Muscle layer of colon (tissue), 2 donors: ENCODE measurements at regions not wholly inside any gene's neighbourhood (a gene's known extent, or its start where the extent isn't known, plus 50 kb on each side); places are given as distances from the start of the nearest gene placed in this dataset.

Experiments used
- H3K27ac ChIP-seq: one replicate; pipeline ENCODE4 v1.7.0; 2013; ENCODE audit warnings: low read depth, mild to moderate bottlenecking, low read length, moderate library complexity
- H3K27me3 ChIP-seq, 2 donors: one replicate each; pipeline ENCODE4 v1.7.0; 2013; ENCODE audit warnings: low read length in 2 of 2, mild to moderate bottlenecking in 2 of 2; ENCODE audit not compliant: insufficient read depth in 2 of 2, control insufficient read depth in 1 of 2
- H3K36me3 ChIP-seq: one replicate; pipeline ENCODE4 v1.7.0; 2013; ENCODE audit warnings: mild to moderate bottlenecking, low read length; ENCODE audit not compliant: insufficient read depth
- H3K4me1 ChIP-seq: one replicate; pipeline ENCODE4 v1.7.0; 2013; ENCODE audit warnings: mild to moderate bottlenecking, low read length; ENCODE audit not compliant: insufficient read depth
- H3K4me3 ChIP-seq, 2 donors: one replicate each; pipeline ENCODE4 v1.7.0; 2013; ENCODE audit warnings: low read length in 2 of 2, low read depth in 1 of 2, mild to moderate bottlenecking in 1 of 2, moderate library complexity in 1 of 2
- H3K9ac ChIP-seq: one replicate; pipeline ENCODE4 v1.7.0; 2013; ENCODE audit warnings: low read length
- H3K9me3 ChIP-seq: one replicate; pipeline ENCODE4 v1.7.0; 2013; ENCODE audit warnings: mild to moderate bottlenecking, low read length
- donor health status: abdominal sarcoma.
- donor health status: Adenocarcinoma of cecum.

DNA sequence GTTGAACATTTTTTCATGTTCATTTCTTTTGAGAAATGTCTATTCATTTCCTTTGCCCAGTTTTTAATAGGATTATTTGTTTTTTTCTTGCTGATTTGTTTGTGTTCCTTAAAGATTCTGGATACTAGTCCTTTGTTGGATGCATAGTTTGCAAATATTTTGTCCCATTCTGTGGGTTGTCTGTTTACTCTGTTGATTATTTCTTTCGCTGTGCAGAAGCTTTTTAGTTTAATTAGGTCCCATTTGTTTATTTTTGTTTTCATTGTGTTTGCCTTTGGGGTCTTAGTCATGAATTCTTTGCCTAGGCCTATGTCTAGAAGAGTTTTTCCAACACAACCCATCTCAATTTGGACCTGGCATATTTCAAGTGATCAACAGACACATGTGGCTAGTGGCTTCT, 116.1 kb upstream of the GALNT2 start:
- H3K36me3 ChIP-seq, result no peaks in the 10 kb centered on the region
- no peak overlapping the region for H3K27ac ChIP-seq
- H3K9ac ChIP-seq, result no peak overlapping the region
- H3K4me3 ChIP-seq, result no peak overlapping the region
- no peaks in the 10 kb centered on the region for H3K4me1 ChIP-seq
- no peaks in the 10 kb centered on the region for H3K9me3 ChIP-seq
- H3K27me3 ChIP-seq, result no peaks in the 10 kb centered on the region

DNA sequence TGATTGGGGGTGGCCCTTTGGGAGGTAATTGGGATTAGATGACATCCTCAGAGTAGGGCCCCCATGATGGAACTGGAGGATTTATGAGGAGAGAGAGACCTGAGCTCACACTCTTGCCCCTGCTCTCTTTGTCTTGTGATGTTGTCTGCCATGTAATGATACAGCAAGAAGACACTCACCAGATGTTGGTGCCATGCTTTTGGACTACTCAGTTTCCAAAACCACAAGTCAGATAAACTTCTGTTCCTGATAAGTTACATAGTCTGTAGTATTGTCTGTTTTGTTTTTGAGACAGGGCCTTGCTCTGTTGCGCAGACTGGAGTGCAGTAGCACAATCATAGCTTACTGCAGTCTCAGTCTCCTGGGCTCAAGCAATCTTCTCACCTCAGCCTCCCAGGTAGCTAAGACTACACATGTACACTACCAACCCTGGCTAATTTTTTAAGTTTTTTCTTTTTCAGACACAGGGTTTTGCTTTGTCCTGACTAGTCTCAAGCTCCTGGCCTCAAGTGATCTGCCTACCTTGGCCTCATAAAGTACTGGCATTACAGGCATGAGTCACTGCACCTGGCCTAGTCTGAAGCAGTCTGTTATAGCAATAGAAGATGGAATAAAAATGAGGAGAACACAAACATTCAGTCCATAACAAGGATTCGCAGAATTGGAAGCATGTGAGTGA, 115.0 kb upstream of the GALNT2 start:
- Histone ChIP-seq H3K9me3 (no peaks in the 10 kb centered on the region), H3K36me3 (no peaks in the 10 kb centered on the region), H3K9ac (no peak overlapping the region), H3K27me3 (no peaks in the 10 kb centered on the region), H3K27ac (no peak overlapping the region), H3K4me1 (no peaks in the 10 kb centered on the region), H3K4me3 (no peak overlapping the region)

DNA sequence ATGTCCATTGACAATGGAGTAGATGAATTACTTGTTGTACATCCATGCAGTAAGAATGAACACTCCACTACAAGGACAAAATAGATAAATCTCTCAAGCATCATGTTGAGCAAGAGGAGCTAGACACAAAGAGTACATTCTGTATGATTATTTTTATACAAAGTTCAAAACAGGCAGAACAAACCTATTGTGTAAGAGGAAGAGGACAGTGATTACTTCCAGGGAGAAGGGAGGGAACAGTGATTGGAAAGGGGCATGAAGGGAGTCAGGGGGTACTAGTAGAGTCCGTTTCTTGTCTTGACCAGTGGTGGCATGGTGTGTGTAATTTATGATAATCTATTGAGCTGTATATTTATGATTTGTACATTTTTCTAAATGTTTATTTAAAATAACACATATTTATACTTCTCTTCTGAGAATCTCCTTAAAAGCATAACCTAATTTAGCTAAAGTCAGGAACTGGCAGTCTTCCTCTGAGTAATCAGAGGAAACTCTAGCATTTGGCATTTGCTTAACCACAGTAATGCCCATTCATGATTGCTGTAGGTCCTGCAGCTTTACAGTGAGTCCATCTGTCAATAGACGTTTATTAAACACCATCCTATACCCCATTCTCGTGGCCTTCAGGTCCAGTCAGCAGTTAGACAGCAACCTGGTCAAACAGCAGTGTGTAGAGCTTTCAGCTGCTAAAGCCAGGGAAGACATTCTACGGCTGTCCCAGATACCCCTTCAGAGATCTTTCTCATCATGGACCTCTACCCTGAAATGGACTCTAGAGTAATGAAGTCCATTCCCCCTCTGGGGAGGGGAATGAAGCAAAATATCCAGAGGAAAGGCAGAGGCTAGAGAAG, 114.1 kb upstream of the GALNT2 start:
- H3K9me3 ChIP-seq, result no peaks in the 10 kb centered on the region
- H3K4me3 ChIP-seq, result no peak overlapping the region
- H3K27me3 ChIP-seq, result no peaks in the 10 kb centered on the region
- no peaks in the 10 kb centered on the region for H3K4me1 ChIP-seq
- H3K9ac ChIP-seq, result no peak overlapping the region
- H3K27ac ChIP-seq, result no peak overlapping the region
- no peaks in the 10 kb centered on the region for H3K36me3 ChIP-seq

DNA sequence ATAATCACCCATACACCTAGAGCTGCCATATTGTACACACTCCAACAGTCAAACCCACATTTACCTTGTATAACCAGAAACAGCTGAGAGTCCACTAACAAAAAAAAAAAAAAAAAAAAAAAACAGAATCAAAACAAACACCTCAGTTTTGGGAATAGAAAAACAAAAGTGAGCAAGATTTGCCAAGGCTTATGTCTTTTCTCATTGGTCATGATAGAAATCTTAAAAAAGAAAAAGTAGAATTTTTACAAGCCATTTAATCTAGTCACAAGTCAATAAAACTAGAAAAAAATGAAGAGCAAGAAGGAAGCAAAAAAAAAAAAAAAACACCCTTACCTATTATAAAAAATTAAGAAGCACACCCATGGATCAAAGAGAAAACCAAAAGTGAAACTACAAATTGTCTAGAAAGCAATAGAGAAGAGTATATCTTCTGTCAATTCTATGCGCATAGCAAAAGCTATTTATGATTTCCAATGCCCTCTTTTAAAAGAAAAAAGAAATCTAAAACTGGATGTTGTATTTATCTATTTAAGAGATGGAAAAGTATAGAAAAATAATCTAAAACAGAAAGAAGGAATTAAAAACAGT, 113.2 kb upstream of the GALNT2 start:
- Histone ChIP-seq H3K4me1 (no peaks in the 10 kb centered on the region), H3K9me3 (no peaks in the 10 kb centered on the region), H3K27ac (no peak overlapping the region), H3K36me3 (no peaks in the 10 kb centered on the region), H3K9ac (no peak overlapping the region), H3K27me3 (no peaks in the 10 kb centered on the region), H3K4me3 (no peak overlapping the region)

DNA sequence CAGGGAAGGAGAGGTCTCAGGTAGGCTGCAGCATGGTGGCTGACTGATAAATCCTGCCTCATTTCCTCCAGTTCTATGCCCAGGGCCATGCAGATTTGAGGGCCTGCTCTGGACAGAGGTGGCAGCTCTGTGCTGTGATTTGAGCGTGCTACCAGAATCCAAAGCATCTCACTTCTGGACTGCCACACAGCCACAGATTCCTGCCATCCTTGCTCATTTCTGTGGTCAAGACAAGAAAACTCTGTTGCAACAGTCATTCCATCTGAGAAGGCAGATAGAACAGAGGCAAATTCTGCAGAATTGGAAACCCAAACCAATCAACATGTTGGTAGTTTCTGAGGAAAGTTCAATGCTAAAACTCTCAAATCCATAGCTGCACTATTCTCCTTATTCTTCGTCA, 102.8 kb upstream of the GALNT2 start:
- H3K4me1 ChIP-seq, result no peaks in the 10 kb centered on the region
- no peak overlapping the region for H3K27ac ChIP-seq
- H3K4me3 ChIP-seq, result no peak overlapping the region
- H3K36me3 ChIP-seq, result no peaks in the 10 kb centered on the region
- H3K9me3 ChIP-seq, result no peaks in the 10 kb centered on the region
- no peaks in the 10 kb centered on the region for H3K27me3 ChIP-seq
- H3K9ac ChIP-seq, result no peak overlapping the region

DNA sequence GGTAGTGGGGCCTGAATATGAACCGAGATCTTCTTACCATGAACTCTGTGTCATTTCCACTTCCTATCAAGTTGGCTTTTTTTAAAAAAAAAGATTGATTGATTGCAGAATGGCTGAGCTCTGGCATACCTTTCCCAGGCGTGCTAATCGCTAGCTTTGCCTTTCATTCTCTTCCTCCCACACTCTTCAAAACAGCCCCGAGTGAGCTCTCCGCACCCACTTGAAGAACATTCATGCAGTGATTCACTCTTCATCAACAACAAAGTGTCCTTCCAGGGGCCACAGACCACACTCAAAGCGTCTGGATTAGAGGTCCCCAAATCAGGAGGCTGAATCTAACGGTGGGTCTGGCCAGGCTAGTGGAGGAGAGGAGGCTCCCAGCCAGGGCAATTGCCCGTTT, 96.3 kb upstream of the GALNT2 start:
- no peaks in the 10 kb centered on the region for H3K36me3 ChIP-seq
- H3K4me3 ChIP-seq, result no peak overlapping the region
- H3K9ac ChIP-seq, result no peak overlapping the region
- H3K4me1 ChIP-seq, result no peaks in the 10 kb centered on the region
- no peaks in the 10 kb centered on the region for H3K27me3 ChIP-seq
- peaks cover 4% of the 10 kb centered on the region for H3K9me3 ChIP-seq
- no peak overlapping the region for H3K27ac ChIP-seq

DNA sequence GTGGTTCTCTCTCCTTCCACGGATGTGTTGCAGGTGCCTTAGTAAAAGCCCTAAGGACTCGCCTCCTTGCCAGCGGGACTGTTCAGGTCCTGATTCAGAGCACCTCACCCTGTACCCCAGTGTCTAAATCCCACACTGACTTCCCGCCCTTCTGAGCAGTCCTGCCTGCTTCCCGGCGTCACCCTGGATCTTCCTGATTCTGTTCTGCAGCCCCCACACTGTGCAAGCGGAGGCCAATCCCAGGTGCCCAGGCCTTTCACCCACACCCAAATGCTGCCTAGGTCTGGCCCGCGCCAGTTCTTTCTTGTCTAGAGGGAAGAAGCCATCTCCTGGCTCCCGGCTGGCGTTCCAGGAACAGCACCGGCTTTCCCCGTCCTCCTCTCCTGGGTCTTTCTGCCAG, 95.9 kb upstream of the GALNT2 start:
- no peaks in the 10 kb centered on the region for H3K4me1 ChIP-seq
- no peak overlapping the region for H3K9ac ChIP-seq
- H3K27ac ChIP-seq, result no peak overlapping the region
- H3K9me3 ChIP-seq, result peaks cover 5% of the 10 kb centered on the region
- H3K27me3 ChIP-seq, result no peaks in the 10 kb centered on the region
- H3K36me3 ChIP-seq, result no peaks in the 10 kb centered on the region
- H3K4me3 ChIP-seq, result no peak overlapping the region

DNA sequence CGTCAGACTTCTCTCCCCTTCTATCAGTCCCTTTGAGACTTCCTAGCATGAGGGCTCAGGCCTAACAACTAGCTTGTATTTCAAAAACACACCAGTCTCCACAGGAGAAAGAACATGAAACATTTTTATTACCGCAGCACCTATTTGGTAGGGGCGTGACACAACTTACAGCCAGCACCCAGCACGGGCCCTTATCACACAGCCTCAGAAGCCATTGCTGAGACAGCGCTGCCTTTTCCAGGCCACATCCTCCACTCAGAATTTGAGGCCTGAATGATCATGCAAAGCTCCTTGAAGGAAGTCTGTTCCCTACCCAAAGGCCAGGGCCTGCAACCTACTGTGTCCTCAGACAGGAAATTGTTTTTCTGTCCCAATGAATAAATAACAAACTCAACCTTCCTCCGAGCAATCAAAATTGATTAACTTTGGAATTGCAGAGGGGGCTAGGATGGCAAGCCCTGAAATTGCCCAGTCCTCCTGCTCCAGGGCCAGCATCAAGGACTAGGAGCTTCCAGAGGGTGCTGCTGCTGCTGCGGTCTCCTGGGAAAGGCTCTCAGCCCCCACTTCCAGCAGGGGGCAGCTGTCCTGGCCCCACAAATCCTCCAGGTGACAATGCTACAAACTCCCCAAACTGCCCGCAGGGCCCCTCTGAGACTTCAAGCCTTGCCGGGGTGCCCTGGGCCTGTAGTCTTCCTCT, 94.3 kb upstream of the GALNT2 start:
- Histone ChIP-seq H3K27me3 (no peaks in the 10 kb centered on the region), H3K9me3 (peaks cover 5% of the 10 kb centered on the region), H3K9ac (no peak overlapping the region), H3K36me3 (no peaks in the 10 kb centered on the region), H3K4me1 (no peaks in the 10 kb centered on the region), H3K4me3 (no peak overlapping the region), H3K27ac (no peak overlapping the region)

DNA sequence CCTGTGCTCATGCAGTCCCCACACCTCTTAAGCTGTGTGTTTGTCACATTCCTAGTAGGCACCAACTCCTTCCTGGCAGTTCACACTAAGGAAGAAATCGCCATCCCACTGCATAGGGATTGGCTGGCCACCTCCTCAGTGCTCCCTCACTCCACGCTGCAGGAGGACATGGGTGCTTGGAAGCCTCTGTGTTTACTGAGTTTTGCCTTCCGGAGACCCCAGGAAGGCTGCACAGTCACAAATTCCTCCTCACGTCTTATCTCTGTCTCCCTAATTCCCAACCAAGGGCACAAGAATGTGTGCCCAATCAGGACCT, 93.8 kb upstream of the GALNT2 start:
- Histone ChIP-seq H3K9ac (no peak overlapping the region), H3K27me3 (no peaks in the 10 kb centered on the region), H3K4me1 (no peaks in the 10 kb centered on the region)

DNA sequence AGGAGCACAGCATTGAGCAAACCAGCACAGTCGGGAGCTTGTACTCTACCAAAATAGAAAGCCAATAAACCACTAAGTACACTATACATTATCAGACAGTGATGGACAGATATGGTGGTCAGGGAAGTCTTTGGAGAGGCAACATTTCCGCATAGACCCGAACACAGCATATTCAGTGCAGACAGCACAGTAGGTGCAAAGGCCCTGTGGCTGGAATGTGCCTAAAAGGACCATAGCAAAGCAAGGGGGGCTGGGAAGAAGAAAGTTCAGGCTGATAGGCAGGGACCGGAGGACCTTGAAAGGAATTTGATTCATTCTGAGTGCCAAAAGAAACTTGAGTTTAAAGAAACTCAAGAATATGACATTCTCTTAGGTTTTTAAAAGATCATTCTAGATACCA, 92.0 kb upstream of the GALNT2 start:
- H3K9ac ChIP-seq, result no peak overlapping the region
- no peaks in the 10 kb centered on the region for H3K4me1 ChIP-seq
- no peak overlapping the region for H3K4me3 ChIP-seq
- no peaks in the 10 kb centered on the region for H3K36me3 ChIP-seq
- peaks cover 5% of the 10 kb centered on the region for H3K9me3 ChIP-seq
- no peaks in the 10 kb centered on the region for H3K27me3 ChIP-seq
- no peak overlapping the region for H3K27ac ChIP-seq

More for the DNA sequence above, 93.8 kb upstream of the GALNT2 start:
- Histone ChIP-seq H3K36me3 (no peaks in the 10 kb centered on the region), H3K4me3 (no peak overlapping the region), H3K27ac (no peak overlapping the region), H3K9me3 (peaks cover 5% of the 10 kb centered on the region)

DNA sequence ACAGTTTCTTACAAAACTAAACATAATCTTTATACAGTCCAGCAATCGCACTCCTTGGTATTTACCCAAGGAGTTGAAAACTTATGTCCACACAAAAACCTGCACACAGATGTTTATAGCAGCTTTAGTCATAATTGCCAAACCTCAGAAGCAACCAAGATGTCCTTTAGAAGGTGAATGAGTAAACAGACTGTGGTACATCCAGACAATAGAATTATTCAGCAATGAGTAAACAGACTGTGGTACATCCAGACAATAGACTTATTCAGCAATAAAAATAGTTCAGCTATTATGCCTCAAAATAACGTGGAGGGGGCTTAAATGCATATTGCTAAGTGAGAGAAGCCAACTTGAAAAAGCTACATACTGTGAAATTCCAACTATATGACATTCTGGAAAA, 87.0 kb upstream of the GALNT2 start:
- no peak overlapping the region for H3K27ac ChIP-seq
- H3K4me1 ChIP-seq, result no peaks in the 10 kb centered on the region
- no peak overlapping the region for H3K9ac ChIP-seq
- H3K27me3 ChIP-seq, result no peaks in the 10 kb centered on the region
- no peak overlapping the region for H3K4me3 ChIP-seq
- peaks cover 5% of the 10 kb centered on the region for H3K9me3 ChIP-seq
- H3K36me3 ChIP-seq, result no peaks in the 10 kb centered on the region
